ENCODE measurements at regions not wholly inside any gene's neighbourhood (a gene's known extent, or its start where the extent isn't known, plus 50 kb on each side); places are given as distances from the start of the nearest gene placed in this dataset.
"Not testable (repeated sequence)": the region's sequence is repeated elsewhere in the genome, so short reads cannot be mapped to it uniquely, and the experiment has no call there.

DNA sequence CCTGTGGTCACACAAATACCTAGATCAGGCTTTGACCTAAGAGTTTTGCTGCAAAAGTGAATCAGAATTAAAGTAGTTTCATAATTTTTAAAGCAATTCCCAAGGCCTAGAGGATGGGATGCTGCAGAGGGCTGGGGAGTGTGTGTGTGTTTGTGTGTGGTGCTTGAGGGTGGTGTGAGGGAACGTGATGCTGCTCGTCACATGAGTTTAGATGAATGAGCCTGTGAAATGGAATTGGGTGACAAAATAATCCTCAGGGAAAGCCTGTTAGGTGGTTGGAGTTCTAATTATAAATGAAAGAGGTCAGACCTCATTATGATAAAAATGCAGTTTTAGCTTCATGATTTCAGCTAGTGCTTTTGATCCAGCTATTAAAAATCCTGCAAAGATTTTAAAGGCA is 87.5 kb upstream of the TMEM170B start:
- no peak for DNase-seq

DNA sequence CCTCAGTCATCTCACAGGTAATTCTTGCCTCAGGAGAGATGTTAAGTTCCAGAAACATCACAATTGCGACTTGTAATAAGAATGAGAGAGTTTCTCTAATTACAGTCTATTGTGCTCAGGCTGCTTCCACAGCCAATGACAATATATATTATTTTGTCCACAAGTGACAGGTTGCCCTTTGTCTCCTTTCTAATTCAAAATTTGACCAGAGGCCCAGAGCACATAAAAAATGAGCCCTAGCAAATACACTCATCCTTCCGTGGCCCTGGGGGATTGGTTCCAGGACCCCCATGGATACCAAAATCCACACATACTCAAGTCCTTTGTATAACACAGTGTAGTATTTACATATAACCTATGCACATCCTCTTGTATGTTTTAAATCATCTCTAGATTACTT is 88.1 kb upstream of the TMEM170B start:
- no peak for DNase-seq

DNA sequence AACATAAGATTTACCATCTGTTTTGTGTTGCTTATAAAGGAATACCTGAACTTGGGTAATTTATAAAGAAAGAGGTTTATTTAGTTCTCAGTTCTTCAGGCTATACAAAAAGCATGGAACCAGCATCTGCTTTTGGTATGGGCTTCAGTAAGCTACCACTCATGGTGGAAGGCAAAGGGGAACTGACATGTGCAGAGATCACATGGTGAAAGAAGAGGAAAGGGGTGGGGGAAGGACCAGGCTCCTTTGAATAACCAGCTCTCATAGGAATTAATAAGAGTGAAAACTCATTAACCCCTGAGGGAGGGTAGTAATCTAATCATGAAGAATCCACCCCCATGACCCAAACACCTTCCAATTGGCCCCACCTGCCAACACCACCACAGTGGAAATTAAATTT is 89.5 kb upstream of the TMEM170B start:
- DNase-seq = no peak

DNA sequence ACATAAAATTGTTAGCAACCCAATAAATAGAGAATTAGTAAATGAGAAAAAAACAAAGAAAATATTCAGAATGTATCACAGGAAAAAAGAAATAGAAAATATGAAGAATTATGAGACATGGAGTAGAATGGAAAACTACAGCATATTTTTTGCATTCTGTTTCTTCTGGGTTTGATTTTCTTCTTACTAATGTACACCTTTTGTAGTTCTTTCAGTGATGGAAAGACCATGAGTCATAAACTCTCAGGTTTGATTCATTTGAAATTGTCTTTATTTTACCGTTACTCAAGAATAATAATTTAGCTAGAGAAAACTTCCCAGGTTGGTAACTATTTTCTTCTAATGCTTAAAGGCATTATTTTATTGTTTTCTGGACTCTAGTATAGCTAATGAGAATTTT is 90.3 kb upstream of the TMEM170B start:
- no peak for DNase-seq

DNA sequence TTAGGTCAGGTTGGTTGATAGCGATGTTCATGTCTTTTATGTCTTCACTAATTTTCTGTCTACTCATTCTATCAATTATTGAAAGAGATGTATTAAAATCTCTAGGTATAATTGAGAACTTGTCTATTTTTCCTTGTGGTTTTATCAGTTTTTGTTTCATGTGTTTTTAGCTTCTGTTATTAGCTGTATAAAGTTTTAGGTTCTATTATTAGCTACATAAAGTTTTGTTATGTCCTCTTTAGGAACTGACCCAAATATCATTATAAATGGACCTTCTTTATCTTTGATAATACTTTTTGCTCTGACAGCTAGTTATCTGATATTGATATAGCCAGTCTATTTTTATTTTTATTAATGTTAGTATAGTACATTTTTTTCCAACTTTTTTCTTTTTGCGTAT is 92.4 kb upstream of the TMEM170B start:
- DNase-seq = no peak

DNA sequence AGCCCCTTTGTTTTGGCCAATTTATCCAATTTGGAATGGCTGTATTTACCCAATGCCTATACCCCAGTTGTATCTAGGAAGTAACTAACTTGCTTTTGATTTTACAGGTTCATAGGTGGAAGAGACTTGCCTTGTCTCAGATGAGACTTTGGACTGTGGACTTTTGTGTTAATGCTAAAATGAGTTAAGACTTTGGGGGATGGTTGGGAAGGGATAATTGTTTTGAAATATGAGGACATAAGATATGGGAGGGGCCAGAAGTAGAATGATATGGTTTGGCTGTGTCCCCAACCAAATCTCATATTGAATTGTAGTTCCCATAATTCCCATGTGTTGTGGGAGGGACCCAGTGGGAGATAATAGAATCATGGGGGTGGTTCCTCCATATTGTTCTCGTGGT is 94.4 kb upstream of the TMEM170B start:
- not testable (repeated sequence) for DNase-seq

DNA sequence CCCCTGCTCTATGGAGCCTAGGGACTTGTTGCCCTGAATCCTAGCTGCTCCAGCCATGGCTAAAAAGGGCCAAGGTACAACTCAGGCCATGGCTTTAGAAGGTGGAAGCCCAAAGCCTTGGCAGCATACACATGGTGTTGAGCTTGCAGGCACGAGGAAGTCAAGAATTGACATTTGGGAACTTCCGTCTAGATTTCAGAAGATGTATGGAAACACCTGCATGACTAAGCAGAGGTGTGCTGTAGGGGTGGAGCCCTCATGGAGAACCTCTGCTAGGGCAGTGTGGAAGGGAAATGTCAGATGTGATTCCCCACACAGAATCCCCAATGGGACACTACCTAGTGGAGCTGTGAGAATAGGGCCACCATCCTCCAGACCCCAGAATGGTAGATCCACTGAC is 95.1 kb upstream of the TMEM170B start:
- DNase-seq = no peak

DNA sequence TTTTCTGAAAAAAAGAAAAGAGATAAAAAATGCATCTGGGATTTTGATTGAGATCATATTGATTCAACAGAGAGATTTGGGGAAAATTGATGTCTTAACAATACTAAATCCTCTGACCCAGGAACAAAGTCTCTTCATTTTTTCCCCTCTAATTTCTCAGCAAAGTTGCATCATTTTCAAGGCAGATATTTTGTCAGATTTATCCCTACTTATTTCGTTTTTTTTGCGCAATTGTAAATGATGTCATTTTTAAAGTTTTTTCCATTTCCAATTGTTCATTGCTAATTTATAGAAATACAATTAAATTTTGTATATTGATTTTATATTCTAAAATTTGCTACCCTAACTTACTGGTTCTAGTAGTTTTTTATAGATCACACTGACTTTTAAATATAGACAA is 97.7 kb upstream of the TMEM170B start:
- DNase-seq = no peak

DNA sequence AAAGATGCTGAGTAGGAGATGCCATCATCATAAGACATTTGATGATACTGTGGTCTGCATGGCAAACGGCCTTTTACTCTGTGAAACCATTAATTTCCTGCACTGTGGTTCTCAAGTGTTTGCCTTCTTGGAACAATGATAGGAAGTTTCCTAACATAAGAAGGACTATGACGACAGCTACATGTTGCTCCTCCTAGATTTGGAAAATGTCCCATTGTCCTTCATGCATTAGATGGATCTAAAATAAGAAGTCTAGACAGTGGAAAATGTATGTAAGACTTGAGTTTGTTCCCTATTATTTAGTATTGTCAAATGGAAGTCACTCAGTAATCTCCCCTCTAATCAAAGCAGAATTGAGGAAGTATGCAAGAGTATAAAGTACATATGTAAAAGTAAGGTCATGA is 98.5 kb upstream of the TMEM170B start:
- no peak for DNase-seq

DNA sequence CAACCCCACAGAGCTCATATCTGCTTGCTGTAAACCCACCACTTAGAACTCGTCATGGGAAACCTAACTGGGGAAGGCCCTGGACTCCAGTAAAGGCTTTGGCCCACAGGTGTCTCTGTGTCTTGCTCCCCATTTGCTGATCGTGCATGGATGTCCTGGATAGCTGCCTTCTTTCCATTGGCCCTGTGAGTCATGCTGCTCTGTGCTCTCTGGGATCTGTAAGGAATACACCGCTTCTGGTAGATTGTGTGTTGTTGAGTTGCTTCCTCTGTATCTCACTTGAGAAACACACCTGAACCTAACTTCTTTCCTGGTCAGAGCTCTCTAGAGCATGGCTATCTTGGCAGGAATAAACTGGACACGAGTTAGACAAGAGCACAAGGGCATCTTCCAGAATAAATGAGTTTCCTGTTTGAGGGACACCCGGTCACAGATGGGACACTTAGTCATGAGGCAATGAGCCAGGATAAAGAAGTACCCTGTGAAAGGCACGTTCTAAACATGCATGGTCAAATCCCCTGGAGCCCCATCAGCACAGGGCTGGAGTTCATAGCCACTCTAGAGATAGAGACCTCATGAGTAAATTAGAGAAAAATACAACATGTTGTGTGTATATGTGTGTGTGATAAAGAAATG is 99.6 kb upstream of the TMEM170B start:
- DNase-seq = no peak

DNA sequence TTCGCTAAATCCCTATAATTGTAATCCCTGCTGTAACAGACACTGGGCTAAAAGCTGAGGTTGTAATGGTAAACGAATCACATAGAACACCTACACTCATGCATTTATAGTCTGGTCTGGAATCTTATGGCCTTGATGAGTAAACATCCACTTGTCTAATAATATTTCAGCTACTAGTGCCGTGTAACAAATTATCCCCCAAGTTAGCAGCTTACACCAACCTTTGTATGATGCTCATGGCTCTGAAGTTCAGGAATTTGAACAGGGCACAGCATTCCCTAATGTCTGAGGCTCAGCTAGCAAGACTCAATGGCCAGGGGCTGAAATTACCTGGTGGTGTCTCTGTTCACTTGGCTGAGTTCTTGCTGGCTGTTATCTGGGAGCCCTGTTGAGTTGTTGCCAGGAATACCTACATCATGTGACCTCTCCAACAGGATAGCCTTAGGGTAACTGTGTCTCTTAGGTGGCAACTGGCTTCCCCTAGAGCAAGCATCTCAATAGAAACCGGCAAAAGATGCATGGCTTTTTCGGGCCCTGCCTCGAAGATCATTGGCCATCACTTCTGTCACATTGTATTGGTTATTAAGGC is 100.9 kb upstream of the TMEM170B start:
- no peak for DNase-seq

DNA sequence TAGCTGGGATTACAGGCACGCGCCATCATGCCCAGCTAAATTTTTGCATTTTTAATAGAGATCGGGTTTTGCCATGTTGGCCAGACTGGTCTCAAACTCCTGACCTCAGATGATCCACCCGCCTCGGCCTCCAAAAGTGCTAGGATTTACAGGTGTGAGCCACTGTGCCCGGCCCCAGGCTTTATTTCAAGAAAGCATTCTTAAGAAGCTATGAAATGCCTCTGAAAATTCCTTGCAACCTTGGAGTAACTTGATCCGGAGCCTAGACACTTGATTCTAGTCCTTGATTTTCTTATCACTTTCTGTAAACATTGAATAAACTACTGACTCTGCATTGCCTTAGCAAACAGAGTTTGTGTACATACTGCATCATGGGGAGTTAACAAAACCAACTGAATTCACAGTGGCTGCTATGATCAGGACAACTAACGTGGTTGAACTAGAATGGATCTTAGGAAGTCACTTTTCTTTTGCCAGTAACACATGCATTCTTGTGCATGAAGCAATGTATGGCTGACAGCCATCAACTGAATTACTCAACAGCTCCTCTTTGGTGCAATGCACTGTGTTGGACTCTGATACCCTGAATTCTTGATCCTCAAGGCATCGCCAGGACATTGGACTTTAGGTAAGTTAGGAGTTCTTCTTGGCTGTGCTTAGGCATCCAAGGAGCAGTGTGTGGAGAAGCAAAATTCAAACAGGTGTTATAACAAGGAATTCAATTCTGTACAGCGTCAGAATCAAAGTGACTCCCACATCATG is 102.8 kb upstream of the TMEM170B start:
- DNase-seq = no peak

DNA sequence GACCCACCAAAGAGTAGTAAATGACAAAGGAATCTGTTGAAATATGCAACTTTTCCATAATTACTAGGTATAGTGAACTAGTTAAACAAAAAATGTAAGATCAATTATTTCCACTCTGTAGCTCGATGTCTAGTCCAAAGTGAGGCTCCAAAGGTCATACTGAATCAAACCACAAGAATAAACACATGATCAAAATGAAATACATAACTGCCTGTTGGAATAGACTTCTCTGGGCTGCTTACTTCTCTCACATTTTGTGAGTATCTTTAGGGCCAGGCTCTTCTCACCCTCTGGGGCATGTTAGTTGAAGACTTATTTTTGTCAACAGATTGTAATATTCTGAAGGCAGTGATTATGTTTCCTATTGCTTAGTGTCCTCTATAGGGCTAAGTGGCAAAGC is 103.7 kb upstream of the TMEM170B start:
- DNase-seq = no peak

DNA sequence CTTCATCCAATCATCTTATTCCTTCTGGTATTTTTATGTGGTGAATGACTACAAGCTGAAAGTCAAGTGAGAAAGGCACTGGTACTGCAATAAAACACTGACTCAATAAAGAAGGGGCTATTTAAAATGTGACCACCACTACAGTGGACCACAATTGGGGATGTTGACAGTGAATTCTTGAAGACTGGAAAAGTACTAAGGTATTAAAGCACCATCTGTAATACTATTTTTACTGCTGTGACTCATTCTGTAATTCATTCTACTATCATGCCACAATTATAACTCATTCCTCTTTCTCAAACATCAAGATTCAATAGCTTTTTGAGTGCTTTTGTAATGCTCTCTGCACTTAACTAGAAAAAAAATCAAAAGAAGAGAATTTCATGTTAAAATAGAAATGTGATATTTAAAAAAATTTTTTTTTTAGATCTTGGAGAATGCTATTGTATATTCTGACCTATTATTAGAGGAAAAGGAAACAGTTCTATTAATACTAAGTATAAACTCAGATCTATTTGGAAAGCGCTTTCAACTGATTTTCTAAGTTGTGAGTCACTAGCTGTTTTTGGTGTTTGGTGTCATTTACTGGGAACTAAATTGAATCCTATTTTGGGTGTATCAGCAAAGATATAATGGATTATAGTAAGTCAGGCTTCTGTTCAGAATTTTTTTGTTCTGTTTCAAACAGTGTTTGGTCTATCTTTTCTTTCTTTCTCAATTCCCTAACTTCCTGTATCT is 104.7 kb upstream of the TMEM170B start:
- DNase-seq = no peak

DNA sequence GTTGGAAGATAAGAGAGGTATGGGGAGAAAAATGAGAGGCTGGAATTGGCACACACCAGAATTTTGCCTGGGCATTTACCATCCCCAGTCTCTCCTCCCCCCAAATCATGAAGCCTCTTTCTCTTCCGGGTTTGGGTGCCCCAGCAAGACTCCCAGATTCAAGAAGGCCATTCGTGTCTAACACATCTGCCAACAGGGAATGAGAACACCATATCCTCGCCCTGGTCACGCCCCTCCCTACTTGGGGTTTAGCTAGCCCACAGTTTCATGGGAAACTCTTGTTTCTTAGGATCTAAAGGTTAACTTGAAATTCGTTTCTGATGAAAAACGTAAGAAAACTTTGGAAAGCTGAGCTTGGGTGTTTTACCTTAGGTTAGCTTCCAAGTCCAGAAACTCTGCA is 105.5 kb upstream of the TMEM170B start:
- no peak for DNase-seq

DNA sequence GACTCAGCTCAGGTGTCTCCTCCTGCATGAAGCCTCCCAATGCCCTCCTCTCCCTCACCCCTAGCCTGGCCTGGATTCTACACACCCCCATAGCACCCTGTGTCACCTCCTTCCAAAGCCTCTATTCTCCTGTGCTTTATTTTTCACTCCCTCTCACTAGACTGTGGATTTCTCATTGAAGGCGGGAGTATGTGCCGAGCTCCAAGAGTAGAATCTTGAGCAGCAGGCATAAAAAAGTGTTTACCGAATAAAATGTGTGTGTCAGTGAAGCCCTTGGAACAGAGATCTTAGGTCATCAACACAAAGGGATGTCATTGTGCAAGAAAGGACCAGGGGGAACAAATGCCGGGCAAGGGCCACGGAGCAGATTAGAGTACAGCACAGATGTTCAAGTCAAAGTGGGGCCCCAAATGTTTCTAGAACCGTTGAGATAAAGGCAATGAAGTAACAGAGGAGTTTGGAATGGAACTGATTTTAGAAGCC is 106.1 kb upstream of the TMEM170B start:
- no peak for DNase-seq

DNA sequence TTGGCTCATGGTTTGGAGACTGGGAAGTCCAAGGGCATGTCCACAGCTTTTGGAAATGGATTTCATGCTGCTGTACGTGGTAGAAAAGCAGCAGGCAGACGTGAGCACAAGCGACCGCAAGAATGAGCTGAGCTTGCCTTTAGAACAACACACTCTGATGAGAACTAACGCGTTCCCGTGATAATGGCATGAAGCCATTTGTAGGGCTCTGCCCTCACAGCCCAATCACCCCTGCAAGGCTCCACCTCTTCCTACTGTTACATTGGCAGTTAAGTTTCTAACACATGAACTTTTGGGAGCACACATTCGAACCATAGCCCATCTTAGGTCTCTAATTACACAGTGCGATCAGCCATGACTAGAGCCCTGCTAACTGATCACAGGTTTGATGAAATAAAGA is 107.5 kb upstream of the TMEM170B start:
- no peak for DNase-seq

DNA sequence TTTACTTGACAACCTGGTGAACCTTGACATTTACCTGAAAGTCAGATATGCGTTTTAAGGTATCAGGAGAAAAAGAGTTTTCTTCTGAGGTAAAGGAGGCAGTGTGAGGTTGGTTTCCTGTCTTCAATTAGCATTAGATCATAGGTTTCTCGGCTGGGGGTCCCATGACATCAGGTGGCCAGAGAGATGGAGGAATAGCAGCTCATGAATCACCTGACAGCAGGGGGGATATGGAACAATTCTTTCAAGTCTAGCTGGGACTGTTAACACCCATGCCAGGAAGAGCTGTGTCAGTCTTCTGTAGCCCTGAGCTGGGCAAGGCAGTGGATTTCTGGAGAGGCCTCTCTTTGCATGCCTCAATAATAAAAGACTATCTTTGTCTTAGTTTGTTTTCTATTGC is 108.0 kb upstream of the TMEM170B start:
- DNase-seq = no peak

DNA sequence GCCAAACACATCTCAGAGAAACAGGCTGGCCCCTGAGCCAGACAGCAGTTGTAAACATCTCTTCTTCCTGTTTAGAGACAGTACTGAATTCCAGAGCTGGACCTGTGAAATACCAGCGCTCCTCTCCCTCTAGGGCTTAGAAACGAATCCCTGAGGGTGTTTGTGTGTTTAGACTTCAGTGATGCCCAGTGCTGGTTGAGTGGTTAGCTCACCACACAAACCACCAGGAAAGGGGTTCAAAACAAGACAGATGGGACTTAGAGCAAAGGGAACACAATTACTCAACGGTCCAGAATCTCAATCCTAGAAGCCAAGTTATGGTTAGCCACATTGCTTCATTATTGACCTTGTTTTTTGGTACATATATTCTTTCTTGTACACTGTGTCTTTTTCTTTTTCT is 108.7 kb upstream of the TMEM170B start:
- DNase-seq = no peak

DNA sequence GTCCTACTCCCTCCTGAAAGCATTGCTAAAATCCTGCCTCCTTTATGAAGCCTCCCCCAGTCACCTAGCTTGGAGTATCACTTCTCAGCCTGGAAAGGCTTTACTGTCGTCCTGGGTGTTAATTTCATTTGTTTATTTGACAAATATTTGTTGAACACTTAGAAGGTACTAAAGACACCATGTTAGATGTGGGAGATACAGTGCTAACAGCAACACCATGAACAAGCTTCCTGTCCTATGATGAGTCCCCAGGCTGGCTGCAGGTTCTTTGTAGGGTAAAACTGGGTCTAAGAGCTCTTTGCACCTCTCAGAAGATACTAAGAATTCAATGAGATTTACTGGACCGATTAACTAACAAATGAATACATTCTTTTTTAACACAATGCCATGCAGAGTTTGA is 109.2 kb upstream of the TMEM170B start:
- no peak for DNase-seq

DNA sequence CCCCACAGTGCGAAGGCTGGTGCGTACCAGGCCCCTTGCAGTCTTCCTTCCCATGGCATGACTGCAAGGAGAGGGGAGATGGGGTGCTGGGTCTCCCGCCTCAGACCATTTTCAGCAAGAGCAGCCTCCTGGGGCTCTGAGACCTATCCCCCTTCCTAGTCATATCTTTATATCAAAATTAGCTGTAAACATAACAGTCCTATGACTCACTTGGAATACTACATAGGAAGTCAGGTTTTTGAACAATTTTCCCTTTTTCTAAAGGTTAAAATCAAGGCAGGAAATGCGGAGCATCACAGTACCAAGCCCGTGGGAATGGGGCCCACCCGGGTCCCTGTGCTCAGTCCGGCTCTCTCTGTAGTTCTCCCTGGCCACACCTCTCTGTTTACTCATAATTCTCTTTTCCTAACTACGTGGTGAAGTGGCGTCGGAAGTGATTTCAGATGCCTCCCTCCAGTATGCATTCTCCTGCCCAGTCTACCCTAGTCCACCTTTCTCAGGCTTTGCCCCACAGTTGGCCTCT is 109.8 kb upstream of the TMEM170B start:
- no peak for DNase-seq

DNA sequence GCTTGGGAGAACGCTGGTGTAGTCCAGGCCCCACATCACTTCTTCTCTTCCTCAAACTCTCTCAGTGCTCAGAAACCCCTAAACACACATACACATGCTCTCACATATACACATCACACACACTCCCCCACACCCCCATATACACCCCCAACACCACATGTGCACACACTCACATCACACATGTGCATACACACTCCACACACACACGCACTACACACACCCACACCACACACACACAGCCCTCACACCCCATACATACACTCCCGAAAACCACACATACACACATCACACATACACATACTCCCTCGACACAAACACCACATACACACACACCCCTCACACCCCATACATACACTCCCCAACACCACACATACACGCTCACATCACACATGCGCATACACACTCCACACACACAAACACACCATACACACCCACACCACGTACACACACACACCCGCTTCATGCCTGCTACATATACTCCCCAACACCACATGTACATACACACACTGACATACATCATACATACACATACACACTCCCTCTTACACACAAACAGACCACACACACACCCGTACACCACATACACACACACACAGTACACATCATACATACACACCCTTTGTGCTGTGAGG is 110.3 kb upstream of the TMEM170B start:
- DNase-seq = no peak

DNA sequence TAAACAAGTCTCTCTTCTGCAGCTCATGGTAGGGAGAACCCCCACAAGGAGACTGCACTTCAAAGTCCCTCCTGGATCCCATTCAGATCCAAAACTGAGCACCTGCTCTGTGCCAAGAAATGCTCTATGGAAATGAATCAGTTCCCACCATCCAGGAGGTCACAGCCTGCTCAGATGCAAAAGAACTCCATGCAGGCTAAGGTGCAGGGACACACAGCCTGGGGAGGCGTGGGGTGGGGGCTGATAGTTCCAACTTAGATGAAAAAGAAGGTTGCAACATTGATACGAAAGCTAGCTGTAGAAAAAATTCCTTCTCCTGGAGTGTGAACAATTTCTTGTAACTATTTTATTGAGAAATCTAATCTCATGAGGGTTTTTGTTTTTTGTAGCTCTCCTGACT is 111.0 kb upstream of the TMEM170B start:
- DNase-seq = no peak

Data from activated naive CD4-positive, alpha-beta T cell treated with Interleukin-2 at 50 U/mL for 16 hours (primary cell).